ENCODE measurements at regions not wholly inside any gene's neighbourhood (a gene's known extent, or its start where the extent isn't known, plus 50 kb on each side); places are given as distances from the start of the nearest gene placed in this dataset.

DNA sequence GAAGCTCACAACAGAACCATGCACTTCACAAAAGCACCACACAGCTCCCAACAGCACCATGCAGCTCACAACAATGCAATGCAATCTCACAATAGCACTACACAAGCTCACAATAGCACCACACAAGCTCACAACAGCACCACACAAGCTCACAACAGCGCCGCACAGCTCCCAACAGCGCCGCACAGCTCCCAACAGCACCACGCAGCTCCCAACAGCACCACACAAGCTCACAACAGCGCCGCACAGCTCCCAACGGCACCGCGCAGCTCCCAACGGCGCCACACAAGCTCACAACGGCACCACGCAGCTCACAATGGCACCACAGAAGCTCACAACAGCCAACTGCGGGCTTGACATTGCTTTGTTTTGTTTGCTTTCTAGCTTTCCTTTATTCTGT, 198.1 kb downstream of the DLL1 start:
- TF ChIP-seq KAT7 (CRISPR knock-in tag; IDR thresholded peaks at IDR 0.05; ENCODE audit: borderline replicate concordance) (no peak), SP1 (CRISPR knock-in tag; conservative IDR thresholded peaks at IDR 0.05) (no peak)
- TF ChIP-seq, protein P1, sequence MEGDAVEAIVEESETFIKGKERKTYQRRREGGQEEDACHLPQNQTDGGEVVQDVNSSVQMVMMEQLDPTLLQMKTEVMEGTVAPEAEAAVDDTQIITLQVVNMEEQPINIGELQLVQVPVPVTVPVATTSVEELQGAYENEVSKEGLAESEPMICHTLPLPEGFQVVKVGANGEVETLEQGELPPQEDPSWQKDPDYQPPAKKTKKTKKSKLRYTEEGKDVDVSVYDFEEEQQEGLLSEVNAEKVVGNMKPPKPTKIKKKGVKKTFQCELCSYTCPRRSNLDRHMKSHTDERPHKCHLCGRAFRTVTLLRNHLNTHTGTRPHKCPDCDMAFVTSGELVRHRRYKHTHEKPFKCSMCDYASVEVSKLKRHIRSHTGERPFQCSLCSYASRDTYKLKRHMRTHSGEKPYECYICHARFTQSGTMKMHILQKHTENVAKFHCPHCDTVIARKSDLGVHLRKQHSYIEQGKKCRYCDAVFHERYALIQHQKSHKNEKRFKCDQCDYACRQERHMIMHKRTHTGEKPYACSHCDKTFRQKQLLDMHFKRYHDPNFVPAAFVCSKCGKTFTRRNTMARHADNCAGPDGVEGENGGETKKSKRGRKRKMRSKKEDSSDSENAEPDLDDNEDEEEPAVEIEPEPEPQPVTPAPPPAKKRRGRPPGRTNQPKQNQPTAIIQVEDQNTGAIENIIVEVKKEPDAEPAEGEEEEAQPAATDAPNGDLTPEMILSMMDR (IDR thresholded peaks at IDR 0.05), result no peak

All from WTC11 (cell line).